OCI-LY7 (cell line): ENCODE measurements at regions not wholly inside any gene's neighbourhood (a gene's known extent, or its start where the extent isn't known, plus 50 kb on each side); places are given as distances from the start of the nearest gene placed in this dataset.

Experiments used
- BruUV-seq: library from RNA; stranded (reverse); fragments of 400-500 nt; replicated peaks from 2 replicates; lab custom pipeline; 2021; lab: Mats Ljungman, UMichigan
- CTCF ChIA-PET: fragments of 300-600 bp; sonication (Branson Sonifier 250); formaldehyde crosslinking; loops from one replicate; lab custom pipeline; 2022; ENCODE audit warnings: antibody characterized with exemption; ENCODE audit not compliant: unreplicated experiment; lab: Charles Lee
- POLR2A ChIA-PET: fragments of 300-600 bp; sonication (Branson Sonifier 250); formaldehyde crosslinking; loops from one replicate; lab custom pipeline; 2022; ENCODE audit warnings: antibody characterized with exemption; lab: Charles Lee
- DNase-seq: peaks from one replicate; pipeline ENCODE4 v3.0.0-alpha.2; 2015; ENCODE audit warnings: low spot score
- H2AFZ ChIP-seq: fragments of 200-600 bp; sonication (generic), shearing (Covaris generic); 2 replicates; pipeline ENCODE4 v1.6.1; 2014; ENCODE audit warnings: mild to moderate bottlenecking, antibody characterized with exemption, low read length, moderate library complexity
- H3K27ac ChIP-seq: fragments of 200-600 bp; sonication (generic); 2 replicates; pipeline ENCODE4 v1.5.1; 2014; ENCODE audit warnings: mixed run types, low read depth, mild to moderate bottlenecking, moderate library complexity, low read length, inconsistent platforms; ENCODE audit not compliant: poor library complexity, severe bottlenecking
- H3K36me3 ChIP-seq: fragments of 200-600 bp; sonication (generic); 2 replicates; pipeline ENCODE4 v1.6.1; 2014; ENCODE audit warnings: mild to moderate bottlenecking, antibody characterized with exemption, low read length, moderate library complexity, mixed read lengths; ENCODE audit not compliant: insufficient read depth
- H3K4me1 ChIP-seq: fragments of 200-600 bp; sonication (generic); 2 replicates; pipeline ENCODE4 v1.5.1; 2014; ENCODE audit warnings: mild to moderate bottlenecking, low read length; ENCODE audit not compliant: insufficient read depth, poor library complexity, severe bottlenecking
- H3K4me2 ChIP-seq: fragments of 200-600 bp; sonication (generic); 2 replicates; pipeline ENCODE4 v1.6.1; 2014; ENCODE audit warnings: mild to moderate bottlenecking, low read length
- H3K4me3 ChIP-seq: fragments of 200-600 bp; sonication (generic); 2 replicates; pipeline ENCODE4 v1.5.1; 2014; ENCODE audit warnings: mild to moderate bottlenecking, low read depth, low read length; ENCODE audit not compliant: poor library complexity, severe bottlenecking
- H3K79me2 ChIP-seq: fragments of 200-600 bp; sonication (generic); 2 replicates; pipeline ENCODE4 v1.6.1; 2016; ENCODE audit warnings: low read depth, mild to moderate bottlenecking, low read length, moderate library complexity, mixed read lengths; ENCODE audit not compliant: insufficient read depth
- H3K9me2 ChIP-seq: fragments of 200-600 bp; sonication (generic); 2 replicates; pipeline ENCODE4 v1.6.1; 2016; ENCODE audit warnings: mild to moderate bottlenecking, low read length, mixed read lengths; ENCODE audit not compliant: insufficient read depth
- H3K9me3 ChIP-seq: fragments of 200-600 bp; sonication (generic); 2 replicates; pipeline ENCODE4 v1.6.1; 2014; ENCODE audit warnings: mild to moderate bottlenecking, mixed run types, low read length, mixed read lengths
- H4K20me1 ChIP-seq: fragments of 200-600 bp; sonication (generic); 2 replicates; pipeline ENCODE4 v1.6.1; 2014; ENCODE audit warnings: mild to moderate bottlenecking, antibody characterized with exemption, low read length, moderate library complexity, mixed read lengths; ENCODE audit not compliant: insufficient read depth
- CTCF ChIP-seq: fragments of 200-600 bp; sonication (generic); conservative IDR thresholded peaks from 2 replicates; pipeline ENCODE4 v1.5.1; 2014; ENCODE audit warnings: mild to moderate bottlenecking, antibody characterized with exemption, low read length, moderate library complexity, mixed read lengths
- EZH2phosphoT487 ChIP-seq: fragments of 200-600 bp; sonication (generic); IDR thresholded peaks from 2 replicates; pipeline ENCODE4 v1.6.1; 2018; ENCODE audit warnings: low read depth, borderline replicate concordance, mild to moderate bottlenecking, mixed run types, antibody characterized with exemption, low read length, moderate library complexity, mixed read lengths
- intact Hi-C: fragments of 100-400 bp; cut with micrococcal nuclease; formaldehyde crosslinking; loops from one replicate; pipeline ENCODE4 v1.10.0; 2022; ENCODE audit not compliant: unreplicated experiment

GRCh38 chrX:16461968-16462367 lies 188.0 kb upstream of the S100G start:
- Histone ChIP-seq H3K4me3 (no peak overlapping the region), H2AFZ (no peak overlapping the region), H3K79me2 (no peaks in the 10 kb centered on the region), H3K4me1 (no peaks in the 10 kb centered on the region), H3K36me3 (no peaks in the 10 kb centered on the region), H3K9me3 (no peaks in the 10 kb centered on the region), H3K9me2 (no peaks in the 10 kb centered on the region), H4K20me1 (no peaks in the 10 kb centered on the region), H3K4me2 (no peak overlapping the region), H3K27ac (no peak overlapping the region)
- intact Hi-C loops, result no loop called here
- BruUV-seq, result no TSS peak
- ChIA-PET CTCF (no interaction called here), POLR2A (no interaction called here)
- no peak for DNase-seq
- no peak for TF ChIP-seq EZH2phosphoT487
- TF ChIP-seq CTCF, result no peak

- CTCF ChIA-PET, result no interaction called here
- no TSS peak for BruUV-seq
- TF ChIP-seq CTCF, result no peak
- no peak for TF ChIP-seq EZH2phosphoT487
Observed at GRCh38 chrX:16462912-16463311, 187.0 kb upstream of the S100G start.

GRCh38 chrX:16464369-16464768 lies 185.6 kb upstream of the S100G start:
- TF ChIP-seq EZH2phosphoT487 (no peak), CTCF (no peak)
- Histone ChIP-seq H3K27ac (no peak overlapping the region), H3K4me2 (no peak overlapping the region), H3K79me2 (no peaks in the 10 kb centered on the region), H3K4me3 (no peak overlapping the region), H2AFZ (no peak overlapping the region), H3K9me2 (no peaks in the 10 kb centered on the region), H4K20me1 (no peaks in the 10 kb centered on the region), H3K9me3 (no peaks in the 10 kb centered on the region), H3K4me1 (no peaks in the 10 kb centered on the region), H3K36me3 (no peaks in the 10 kb centered on the region)
- intact Hi-C loops, result no loop called here
- no peak for DNase-seq
- CTCF ChIA-PET, result no interaction called here
- POLR2A ChIA-PET, result no interaction called here
- BruUV-seq, result no TSS peak

More at GRCh38 chrX:16462912-16463311, 187.0 kb upstream of the S100G start:
- Histone ChIP-seq H4K20me1 (no peaks in the 10 kb centered on the region), H3K4me2 (no peak overlapping the region), H3K4me3 (no peak overlapping the region), H3K79me2 (no peaks in the 10 kb centered on the region), H3K4me1 (no peaks in the 10 kb centered on the region), H3K27ac (no peak overlapping the region), H3K36me3 (no peaks in the 10 kb centered on the region), H3K9me3 (no peaks in the 10 kb centered on the region), H3K9me2 (no peaks in the 10 kb centered on the region), H2AFZ (no peak overlapping the region)
- DNase-seq, result no peak
- POLR2A ChIA-PET, result no interaction called here
- intact Hi-C loops, result no loop called here
